ENCODE measurements at regions not wholly inside any gene's neighbourhood (a gene's known extent, or its start where the extent isn't known, plus 50 kb on each side); places are given as distances from the start of the nearest gene placed in this dataset.

DNA sequence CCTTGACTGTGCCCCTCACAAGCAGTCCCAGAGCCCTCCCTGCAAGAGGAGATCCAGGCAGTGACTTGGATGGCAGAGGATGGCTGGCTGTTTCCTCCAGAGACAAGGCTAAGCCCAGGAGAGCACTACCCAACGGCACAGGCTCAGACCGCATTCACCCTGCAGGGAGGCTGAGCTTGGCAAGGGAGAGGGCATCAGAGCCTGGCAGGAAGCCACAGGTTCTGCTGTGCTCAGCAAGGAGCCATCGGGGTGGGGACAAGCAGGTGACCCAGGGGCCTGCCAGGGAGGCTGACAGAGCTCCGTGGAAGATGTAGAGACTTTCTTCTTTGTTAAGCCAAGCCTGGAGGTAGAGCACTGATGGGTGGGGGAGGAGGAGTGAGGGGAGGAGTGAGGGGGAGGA is 159.2 kb upstream of the CST7 start:
- TF ChIP-seq EZH2 (IDR thresholded peaks at IDR 0.05; ENCODE audit: borderline replicate concordance, low read length), result no peak
- TF ChIP-seq, protein P1, sequence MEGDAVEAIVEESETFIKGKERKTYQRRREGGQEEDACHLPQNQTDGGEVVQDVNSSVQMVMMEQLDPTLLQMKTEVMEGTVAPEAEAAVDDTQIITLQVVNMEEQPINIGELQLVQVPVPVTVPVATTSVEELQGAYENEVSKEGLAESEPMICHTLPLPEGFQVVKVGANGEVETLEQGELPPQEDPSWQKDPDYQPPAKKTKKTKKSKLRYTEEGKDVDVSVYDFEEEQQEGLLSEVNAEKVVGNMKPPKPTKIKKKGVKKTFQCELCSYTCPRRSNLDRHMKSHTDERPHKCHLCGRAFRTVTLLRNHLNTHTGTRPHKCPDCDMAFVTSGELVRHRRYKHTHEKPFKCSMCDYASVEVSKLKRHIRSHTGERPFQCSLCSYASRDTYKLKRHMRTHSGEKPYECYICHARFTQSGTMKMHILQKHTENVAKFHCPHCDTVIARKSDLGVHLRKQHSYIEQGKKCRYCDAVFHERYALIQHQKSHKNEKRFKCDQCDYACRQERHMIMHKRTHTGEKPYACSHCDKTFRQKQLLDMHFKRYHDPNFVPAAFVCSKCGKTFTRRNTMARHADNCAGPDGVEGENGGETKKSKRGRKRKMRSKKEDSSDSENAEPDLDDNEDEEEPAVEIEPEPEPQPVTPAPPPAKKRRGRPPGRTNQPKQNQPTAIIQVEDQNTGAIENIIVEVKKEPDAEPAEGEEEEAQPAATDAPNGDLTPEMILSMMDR (conservative IDR thresholded peaks at IDR 0.05 in 1 of 2, IDR thresholded peaks at IDR 0.05 in 1 of 2; ENCODE audit: extremely low read depth in 1 of 2, insufficient read depth in 1 of 2, low read depth in 1 of 2, low read length in 2 of 2), result no peak
